SIG-M5 treated with dmso at 0.1 percent for 504 hours (cell line): ENCODE measurements at regions not wholly inside any gene's neighbourhood (a gene's known extent, or its start where the extent isn't known, plus 50 kb on each side); places are given as distances from the start of the nearest gene placed in this dataset.

ENCODE experiments used
- DNase-seq: peaks from one replicate; lab custom pipeline; 2025; ENCODE audit not compliant: unreplicated experiment; lab: John Stamatoyannopoulos, UW

- DNase-seq = peak; percentile 56
These were observed 207.4 kb upstream of the HDAC4 start for GRCh38 chr2:239608260-239608659.

GRCh38 chr2:239607517-239608191 lies 206.8 kb upstream of the HDAC4 start:
- DNase-seq = peak; percentile 53

GRCh38 chr2:239606741-239607516 lies 206.1 kb upstream of the HDAC4 start:
- peak; percentile 82 for DNase-seq

- peak; percentile 97 for DNase-seq
These were observed 205.2 kb upstream of the HDAC4 start for GRCh38 chr2:239605976-239606375.

GRCh38 chr2:239605409-239605808 lies 204.6 kb upstream of the HDAC4 start:
- DNase-seq = no peak

- no peak for DNase-seq
These were observed 204.0 kb upstream of the HDAC4 start for GRCh38 chr2:239604861-239605260.

- peak; percentile 29 for DNase-seq
These were observed 202.9 kb upstream of the HDAC4 start for GRCh38 chr2:239603411-239604356.

- DNase-seq = peak; percentile 10
These were observed 201.8 kb upstream of the HDAC4 start for GRCh38 chr2:239602290-239603282.

GRCh38 chr2:239601880-239602279 lies 201.1 kb upstream of the HDAC4 start:
- no peak for DNase-seq

- DNase-seq = no peak
These were observed 200.5 kb upstream of the HDAC4 start for GRCh38 chr2:239601201-239601851.

- DNase-seq = no peak
These were observed 199.8 kb upstream of the HDAC4 start for GRCh38 chr2:239600650-239601049.

- no peak for DNase-seq
These were observed 199.3 kb upstream of the HDAC4 start for GRCh38 chr2:239600001-239600593.

GRCh38 chr2:239599299-239599698 lies 198.5 kb upstream of the HDAC4 start:
- no peak for DNase-seq

- no peak for DNase-seq
These were observed 197.9 kb upstream of the HDAC4 start for GRCh38 chr2:239598732-239599090.

GRCh38 chr2:239598011-239598731 lies 197.4 kb upstream of the HDAC4 start:
- no peak for DNase-seq

GRCh38 chr2:239597216-239597615 lies 196.4 kb upstream of the HDAC4 start:
- DNase-seq = no peak

- no peak for DNase-seq
These were observed 196.0 kb upstream of the HDAC4 start for GRCh38 chr2:239596792-239597191.

- DNase-seq = no peak
These were observed 195.4 kb upstream of the HDAC4 start for GRCh38 chr2:239596253-239596652.

GRCh38 chr2:239595726-239596125 lies 194.9 kb upstream of the HDAC4 start:
- DNase-seq = no peak
